Mesenchymal stem cell (in vitro differentiated cells and primary cell): ENCODE measurements at regions not wholly inside any gene's neighbourhood (a gene's known extent, or its start where the extent isn't known, plus 50 kb on each side); places are given as distances from the start of the nearest gene placed in this dataset.

Experiments
- DNase-seq: peaks from one replicate; pipeline ENCODE4 v3.0.0-alpha.2; 2013
- H2AFZ ChIP-seq: one replicate; pipeline ENCODE4 v1.6.1; 2013; ENCODE audit warnings: low read depth, mild to moderate bottlenecking, control low read depth, inconsistent platforms, low read length, moderate library complexity
- H2AK5ac ChIP-seq: 2 replicates; pipeline ENCODE4 v1.6.1; 2013; ENCODE audit warnings: low read length, moderate library complexity, mild to moderate bottlenecking, inconsistent platforms; ENCODE audit not compliant: severe bottlenecking
- H2BK120ac ChIP-seq: one replicate; pipeline ENCODE4 v1.6.1; 2013; ENCODE audit warnings: low read depth, mild to moderate bottlenecking, inconsistent platforms, low read length, moderate library complexity
- H2BK12ac ChIP-seq, 2 experiments: one replicate each; pipeline ENCODE4 v1.6.1; 2013; ENCODE audit warnings: inconsistent platforms in 2 of 2, low read length in 2 of 2, mild to moderate bottlenecking in 2 of 2, moderate library complexity in 2 of 2, control low read depth in 1 of 2
- H2BK15ac ChIP-seq: one replicate; pipeline ENCODE4 v1.6.1; 2013; ENCODE audit warnings: mild to moderate bottlenecking, low read depth, inconsistent platforms; ENCODE audit not compliant: poor library complexity, severe bottlenecking
- H2BK5ac ChIP-seq: 2 replicates; pipeline ENCODE4 v1.6.1; 2013; ENCODE audit warnings: low read depth, mild to moderate bottlenecking, low read length, control low read depth, inconsistent platforms; ENCODE audit not compliant: poor library complexity, severe bottlenecking
- H3K14ac ChIP-seq, 2 experiments: one replicate each; pipeline ENCODE4 v1.6.1; 2013; ENCODE audit warnings: inconsistent platforms in 2 of 2, low read length in 2 of 2, control low read depth in 1 of 2, mild to moderate bottlenecking in 1 of 2, moderate library complexity in 1 of 2
- H3K18ac ChIP-seq, 2 experiments: one replicate each; pipeline ENCODE4 v1.6.1; 2013; ENCODE audit warnings: inconsistent platforms in 2 of 2, low read length in 2 of 2, control low read depth in 1 of 2, low read depth in 1 of 2, mild to moderate bottlenecking in 1 of 2
- H3K23ac ChIP-seq, 2 experiments: one replicate each; pipeline ENCODE4 v1.6.1; 2013; ENCODE audit warnings: inconsistent platforms in 2 of 2, low read length in 2 of 2, mild to moderate bottlenecking in 2 of 2, moderate library complexity in 2 of 2, control low read depth in 1 of 2
- H3K27ac ChIP-seq: 2 replicates; pipeline ENCODE4 v1.5.1; 2013; ENCODE audit warnings: mild to moderate bottlenecking, moderate library complexity, low read length, control low read depth, inconsistent platforms; ENCODE audit not compliant: poor library complexity, severe bottlenecking
- H3K27me3 ChIP-seq, 2 experiments: 2 replicates each; pipeline versions ENCODE4 v1.6.1 to v1.7.0; 2013; ENCODE audit warnings: low read length in 2 of 2, mild to moderate bottlenecking in 2 of 2, moderate library complexity in 2 of 2, control low read depth in 1 of 2, inconsistent platforms in 1 of 2; ENCODE audit not compliant: control insufficient read depth in 1 of 2, insufficient read depth in 1 of 2
- H3K36me3 ChIP-seq, 2 experiments: 2 replicates each; pipeline versions ENCODE4 v1.6.1 to v1.7.0; 2013; ENCODE audit warnings: low read length in 2 of 2, control low read depth in 1 of 2, inconsistent platforms in 1 of 2, low read depth in 1 of 2, mild to moderate bottlenecking in 1 of 2; ENCODE audit not compliant: insufficient read depth in 2 of 2, control insufficient read depth in 1 of 2
- H3K4ac ChIP-seq, 2 experiments: one replicate each; pipeline ENCODE4 v1.6.1; 2013; ENCODE audit warnings: inconsistent platforms in 2 of 2, low read length in 2 of 2, mild to moderate bottlenecking in 2 of 2, moderate library complexity in 2 of 2, control low read depth in 1 of 2, low read depth in 1 of 2
- H3K4me1 ChIP-seq: 2 replicates; pipeline ENCODE4 v1.6.1; 2013; ENCODE audit warnings: low read depth, low read length, control low read depth; ENCODE audit not compliant: control insufficient read depth, insufficient read depth
- H3K4me2 ChIP-seq: 2 replicates; pipeline ENCODE4 v1.6.1; 2013; ENCODE audit warnings: low read length, mild to moderate bottlenecking, inconsistent platforms; ENCODE audit not compliant: poor library complexity, severe bottlenecking
- H3K4me3 ChIP-seq, 2 experiments: 2 replicates each; pipeline versions ENCODE4 v1.5.1 to v1.7.0; 2013; ENCODE audit warnings: low read length in 2 of 2, mild to moderate bottlenecking in 2 of 2, control low read depth in 1 of 2, low read depth in 1 of 2; ENCODE audit not compliant: insufficient read depth in 1 of 2
- H3K79me1 ChIP-seq: replicated peaks from 2 replicates; pipeline ENCODE4 v1.6.1; 2013; ENCODE audit warnings: mild to moderate bottlenecking, control low read depth, low read length, inconsistent platforms; ENCODE audit not compliant: poor library complexity, severe bottlenecking
- H3K9ac ChIP-seq: 2 replicates; pipeline ENCODE4 v1.7.0; 2013; ENCODE audit warnings: mild to moderate bottlenecking, low read length, moderate library complexity
- H3K9me3 ChIP-seq: 2 replicates; pipeline ENCODE4 v1.7.0; 2013; ENCODE audit warnings: mild to moderate bottlenecking, low read length; ENCODE audit not compliant: control insufficient read depth
- H4K8ac ChIP-seq: one replicate; pipeline ENCODE4 v1.6.1; 2013; ENCODE audit warnings: inconsistent platforms, mild to moderate bottlenecking, low read length, moderate library complexity
- H4K91ac ChIP-seq: one replicate; pipeline ENCODE4 v1.6.1; 2013; ENCODE audit warnings: mild to moderate bottlenecking, low read length, inconsistent platforms
- whole genome bisulfite sequencing: methylation state at CpG from one replicate; pipeline ENCODE4 v1.1.7; 2013; ENCODE audit warnings: mixed read lengths; 5-methylcytosine and 5-hydroxymethylcytosine counted together

GRCh38 chr22:49040754-49041467, 786.8 kb downstream of the BRD1 start:
- Histone ChIP-seq H3K4me3 (no peak overlapping the region), H2AFZ (no peak overlapping the region), H3K4me1 (no peaks in the 10 kb centered on the region), H3K27ac (no peak overlapping the region), H3K9ac (no peak overlapping the region), H3K23ac (no peak overlapping the region), H2BK120ac (no peak overlapping the region), H3K18ac (no peak overlapping the region), H3K14ac (no peak overlapping the region), H2AK5ac (no peak overlapping the region), H2BK15ac (no peak overlapping the region), H2BK12ac (no peak overlapping the region), H2BK5ac (no peak overlapping the region), H4K8ac (no peak overlapping the region), H3K27me3 (no peaks in the 10 kb centered on the region), H3K9me3 (no peaks in the 10 kb centered on the region), H4K91ac (no peak overlapping the region), H3K4me2 (no peak overlapping the region), H3K36me3 (no peaks in the 10 kb centered on the region), H3K4ac (no peak overlapping the region), H3K79me1 (no peaks in the 10 kb centered on the region)
- DNase-seq = no peak
- WGBS = 81% methylated on average over 20 of the region's 20 CpGs

- no peak overlapping the region for H3K4me2 ChIP-seq
- no peak overlapping the region for H3K4ac ChIP-seq
- H3K27ac ChIP-seq = no peak overlapping the region
- H3K27me3 ChIP-seq = no peaks in the 10 kb centered on the region
- H2AK5ac ChIP-seq = no peak overlapping the region
- H3K14ac ChIP-seq = no peak overlapping the region
- no peak overlapping the region for H3K23ac ChIP-seq
- H3K4me1 ChIP-seq = no peaks in the 10 kb centered on the region
- no peak overlapping the region for H3K9ac ChIP-seq
- no peak overlapping the region for H3K18ac ChIP-seq
- no peak overlapping the region for H2BK5ac ChIP-seq
- no peaks in the 10 kb centered on the region for H3K9me3 ChIP-seq
- H3K4me3 ChIP-seq = no peak overlapping the region
- H2BK120ac ChIP-seq = no peak overlapping the region
- whole genome bisulfite sequencing = 75% methylated on average over 8 of the region's 8 CpGs
- H2AFZ ChIP-seq = no peak overlapping the region
- H3K36me3 ChIP-seq = no peaks in the 10 kb centered on the region
- H4K8ac ChIP-seq = no peak overlapping the region
- no peak overlapping the region for H4K91ac ChIP-seq
- H2BK12ac ChIP-seq = no peak overlapping the region
- no peak overlapping the region for H2BK15ac ChIP-seq
- no peak for DNase-seq
- no peaks in the 10 kb centered on the region for H3K79me1 ChIP-seq
These were observed 787.6 kb downstream of the BRD1 start for GRCh38 chr22:49040111-49040510.

- Histone ChIP-seq H2BK120ac (no peak overlapping the region), H3K23ac (no peak overlapping the region), H3K4me1 (no peaks in the 10 kb centered on the region), H2BK12ac (no peak overlapping the region), H3K14ac (no peak overlapping the region), H3K4ac (no peak overlapping the region), H3K9me3 (no peaks in the 10 kb centered on the region), H3K79me1 (no peaks in the 10 kb centered on the region), H2AFZ (no peak overlapping the region), H4K8ac (no peak overlapping the region), H3K27ac (no peak overlapping the region), H3K9ac (no peak overlapping the region), H2AK5ac (no peak overlapping the region), H2BK15ac (no peak overlapping the region), H3K18ac (no peak overlapping the region), H3K4me2 (no peak overlapping the region), H3K27me3 (no peaks in the 10 kb centered on the region), H4K91ac (no peak overlapping the region), H3K36me3 (no peaks in the 10 kb centered on the region), H2BK5ac (no peak overlapping the region), H3K4me3 (no peak overlapping the region)
- 83% methylated on average over 7 of the region's 7 CpGs for WGBS
- no peak for DNase-seq
These were observed 788.0 kb downstream of the BRD1 start for GRCh38 chr22:49039625-49040024.

GRCh38 chr22:49037701-49038245, 789.9 kb downstream of the BRD1 start:
- no peaks in the 10 kb centered on the region for H3K4me1 ChIP-seq
- H2BK12ac ChIP-seq = no peak overlapping the region
- H3K79me1 ChIP-seq = no peaks in the 10 kb centered on the region
- no peak overlapping the region for H2BK120ac ChIP-seq
- H2BK5ac ChIP-seq = no peak overlapping the region
- H3K4ac ChIP-seq = no peak overlapping the region
- H3K36me3 ChIP-seq = no peaks in the 10 kb centered on the region
- no peaks in the 10 kb centered on the region for H3K9me3 ChIP-seq
- no peak overlapping the region for H4K8ac ChIP-seq
- no peak overlapping the region for H2BK15ac ChIP-seq
- H2AK5ac ChIP-seq = no peak overlapping the region
- no peak overlapping the region for H3K14ac ChIP-seq
- WGBS = 90% methylated on average over 14 of the region's 14 CpGs
- no peak overlapping the region for H3K18ac ChIP-seq
- H2AFZ ChIP-seq = no peak overlapping the region
- H3K4me3 ChIP-seq = no peak overlapping the region
- no peak overlapping the region for H3K9ac ChIP-seq
- H4K91ac ChIP-seq = no peak overlapping the region
- H3K4me2 ChIP-seq = no peak overlapping the region
- no peak overlapping the region for H3K23ac ChIP-seq
- no peak overlapping the region for H3K27ac ChIP-seq
- H3K27me3 ChIP-seq = no peaks in the 10 kb centered on the region
- no peak for DNase-seq
